ENCODE measurements at regions not wholly inside any gene's neighbourhood (a gene's known extent, or its start where the extent isn't known, plus 50 kb on each side); places are given as distances from the start of the nearest gene placed in this dataset.
"Not testable (repeated sequence)": the region's sequence is repeated elsewhere in the genome, so short reads cannot be mapped to it uniquely, and the experiment has no call there.

DNA sequence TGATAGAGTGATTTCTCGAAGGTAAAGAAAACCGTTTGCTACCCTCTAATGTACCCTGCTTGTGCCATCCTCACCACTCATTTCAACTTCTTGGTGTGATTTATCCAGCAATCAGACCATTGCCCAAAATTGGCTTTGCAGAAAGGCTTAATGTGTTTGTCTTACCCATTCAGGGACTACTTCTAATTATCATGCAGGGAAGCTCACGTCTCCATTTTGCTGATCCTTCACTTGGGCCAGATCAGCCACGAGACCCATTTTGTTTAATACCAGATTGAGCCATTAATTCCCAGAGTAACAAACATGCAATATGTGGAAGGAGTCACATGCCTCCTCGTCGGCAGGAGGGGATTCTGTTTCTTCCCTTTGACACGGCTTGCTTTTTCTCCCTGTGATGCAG is 51.1 kb upstream of the CRY1 start:
- DNase-seq (ENCODE audit: low read depth), result no peak

- DNase-seq (ENCODE audit: low read depth), result no peak
These were observed 51.6 kb upstream of the CRY1 start for GRCh38 chr12:107144990-107145389.

DNA sequence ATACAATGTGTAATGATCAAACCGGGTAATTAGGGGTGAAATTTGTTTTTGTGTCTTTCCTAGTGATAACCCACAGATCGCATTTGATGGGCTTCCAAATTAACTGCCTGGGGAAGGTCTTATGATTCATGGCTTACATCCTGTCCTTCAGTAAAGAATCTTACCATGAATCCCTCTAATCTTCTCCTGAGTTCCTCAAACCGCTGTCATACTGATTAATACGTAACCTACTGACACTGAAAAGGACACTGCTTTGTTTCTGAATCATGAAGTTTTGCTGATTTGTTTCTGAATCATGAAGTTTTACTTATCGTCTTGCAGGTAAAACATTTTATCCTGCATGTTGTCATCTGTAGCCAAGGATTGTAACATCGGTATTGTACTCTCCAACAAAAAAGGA is 52.0 kb upstream of the CRY1 start:
- DNase-seq (ENCODE audit: low read depth), result no peak

GRCh38 chr12:107148107-107148506 is 54.8 kb upstream of the CRY1 start:
- no peak for DNase-seq (ENCODE audit: low read depth)

GRCh38 chr12:107152315-107152714 is 59.0 kb upstream of the CRY1 start:
- no peak for DNase-seq (ENCODE audit: low read depth)

- no peak for DNase-seq (ENCODE audit: low read depth)
These were observed 66.1 kb upstream of the CRY1 start for GRCh38 chr12:107159384-107159900.

GRCh38 chr12:107163413-107163812 is 70.1 kb upstream of the CRY1 start:
- DNase-seq (ENCODE audit: low read depth), result no peak

DNA sequence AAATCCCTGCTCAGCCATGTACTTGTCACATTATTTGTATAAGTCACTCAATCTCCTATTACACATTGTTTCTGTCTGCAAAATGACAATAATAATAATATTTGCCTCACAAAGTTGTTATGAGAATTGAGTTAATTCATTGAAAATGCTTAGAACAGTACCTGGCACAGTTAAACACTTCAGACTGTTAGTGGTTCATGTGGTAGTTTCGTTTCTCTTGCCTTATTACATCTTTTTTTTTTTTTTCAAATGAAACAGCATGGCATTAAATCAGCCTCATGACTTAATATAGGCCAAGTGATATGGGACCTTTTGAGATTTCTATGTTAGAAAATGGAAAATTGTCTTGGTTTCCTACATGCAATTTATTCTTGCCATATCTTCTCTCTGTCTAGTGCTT is 71.0 kb upstream of the CRY1 start:
- no peak for DNase-seq (ENCODE audit: low read depth)

DNA sequence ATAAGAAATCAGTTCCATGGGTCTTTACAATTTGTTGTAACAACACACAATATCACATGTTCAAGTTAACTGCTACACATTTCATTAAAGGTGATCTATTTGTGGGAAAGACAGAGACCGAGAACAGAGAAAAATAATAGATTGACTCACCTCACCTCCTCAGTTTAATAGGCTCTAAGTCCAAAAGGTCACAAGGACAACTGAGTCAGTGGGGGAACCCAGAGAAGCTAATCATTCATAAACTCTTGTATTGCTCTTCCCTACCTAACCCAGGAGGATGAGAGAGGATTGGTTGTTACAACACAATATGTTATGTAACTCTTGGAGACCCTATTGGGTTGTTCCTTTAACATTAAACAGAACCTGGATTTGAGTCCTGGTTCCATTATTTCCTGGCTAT is 72.2 kb upstream of the CRY1 start:
- no peak for DNase-seq (ENCODE audit: low read depth)

DNA sequence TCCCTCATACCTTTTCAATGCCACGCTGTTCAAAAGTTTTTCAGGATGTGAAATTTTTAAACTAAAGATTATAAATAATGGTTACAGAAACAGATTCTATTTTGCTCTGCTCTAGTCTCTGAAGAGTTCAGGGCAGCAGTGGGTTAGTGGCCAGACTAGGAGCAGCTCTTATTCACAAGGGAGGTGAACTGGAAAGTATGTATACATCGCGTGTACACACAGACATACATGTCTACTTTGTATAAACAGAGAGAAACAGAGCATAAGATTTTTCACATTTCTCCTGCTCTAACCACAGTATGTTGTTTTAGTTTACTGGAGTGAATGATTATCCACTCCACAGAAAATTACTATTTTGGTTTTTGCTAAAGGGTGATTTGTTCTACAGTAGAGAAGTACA is 74.4 kb upstream of the CRY1 start:
- DNase-seq (ENCODE audit: low read depth), result no peak

- DNase-seq (ENCODE audit: low read depth), result no peak
These were observed 75.9 kb upstream of the CRY1 start for GRCh38 chr12:107169200-107169599.

DNA sequence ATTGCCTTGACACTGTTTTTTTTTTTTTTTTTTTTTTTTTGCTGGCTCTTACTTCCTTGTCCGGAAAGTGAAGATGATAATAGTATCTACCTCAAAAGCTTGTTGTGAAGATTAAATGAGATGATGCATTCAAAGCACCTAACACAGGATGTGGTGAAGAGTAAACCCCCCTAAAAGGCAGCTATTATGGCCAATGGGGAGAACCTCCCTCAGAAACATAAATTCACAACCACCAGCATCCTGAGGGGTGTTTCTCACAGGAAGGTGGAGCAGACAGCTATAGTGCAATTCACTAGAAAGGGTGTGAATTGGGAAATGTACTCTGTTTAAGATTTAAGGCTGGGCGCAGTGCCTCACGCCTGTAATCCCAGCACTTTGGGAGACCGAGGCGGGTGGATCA is 85.4 kb upstream of the CRY1 start:
- no peak for DNase-seq (ENCODE audit: low read depth)

DNA sequence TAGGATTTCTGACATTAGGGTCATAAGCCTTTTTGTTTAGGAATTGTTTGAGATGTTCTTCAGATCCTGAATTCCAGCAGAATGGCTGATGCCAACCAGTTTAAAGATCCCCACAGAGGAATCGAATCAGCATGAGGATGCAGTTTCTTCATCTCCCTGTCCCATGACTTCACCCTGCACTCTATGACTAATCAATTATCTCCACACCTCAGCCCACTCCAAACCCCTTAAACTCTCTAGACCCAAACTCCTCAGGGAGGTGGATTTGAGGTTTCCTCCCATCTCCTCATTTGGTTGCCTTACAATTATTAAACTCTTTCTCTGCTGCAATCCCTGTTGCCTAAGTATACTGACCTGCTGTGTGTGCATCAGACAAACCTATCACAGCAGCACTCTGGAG is 86.5 kb upstream of the CRY1 start:
- no peak for DNase-seq (ENCODE audit: low read depth)

GRCh38 chr12:107180272-107180671 is 86.9 kb upstream of the CRY1 start:
- no peak for DNase-seq (ENCODE audit: low read depth)

DNA sequence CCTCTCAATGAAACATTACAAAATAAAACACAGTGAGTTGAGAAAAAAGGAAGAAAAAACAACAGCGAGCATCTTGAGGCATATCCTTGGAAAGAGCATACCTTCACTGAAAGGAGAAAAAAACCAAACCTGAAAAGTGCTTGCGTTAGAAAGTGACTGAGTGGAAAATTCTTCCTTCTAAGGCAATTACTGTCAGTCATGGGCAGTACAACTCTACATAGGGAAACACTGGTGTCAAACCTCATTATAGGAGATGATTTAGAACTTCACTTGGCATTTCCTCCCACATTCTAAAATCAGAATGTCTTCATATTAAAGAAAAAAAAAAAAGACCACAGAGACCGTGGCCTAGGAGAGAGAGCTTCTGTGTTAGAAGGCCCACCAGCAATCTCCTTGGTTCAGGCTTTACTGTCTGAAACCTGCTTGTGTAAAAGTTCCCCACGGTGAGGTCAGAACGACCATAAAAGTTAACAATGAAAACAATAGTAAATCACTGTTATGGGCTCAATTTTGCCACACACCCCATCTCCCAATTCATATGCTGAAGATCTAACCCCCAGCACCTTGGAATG is 91.1 kb upstream of the CRY1 start:
- DNase-seq (ENCODE audit: low read depth), result no peak

GRCh38 chr12:107196681-107197080 is 103.3 kb upstream of the CRY1 start:
- DNase-seq (ENCODE audit: low read depth), result no peak

- no peak for DNase-seq (ENCODE audit: low read depth)
These were observed 107.0 kb upstream of the CRY1 start for GRCh38 chr12:107200394-107200793.

DNA sequence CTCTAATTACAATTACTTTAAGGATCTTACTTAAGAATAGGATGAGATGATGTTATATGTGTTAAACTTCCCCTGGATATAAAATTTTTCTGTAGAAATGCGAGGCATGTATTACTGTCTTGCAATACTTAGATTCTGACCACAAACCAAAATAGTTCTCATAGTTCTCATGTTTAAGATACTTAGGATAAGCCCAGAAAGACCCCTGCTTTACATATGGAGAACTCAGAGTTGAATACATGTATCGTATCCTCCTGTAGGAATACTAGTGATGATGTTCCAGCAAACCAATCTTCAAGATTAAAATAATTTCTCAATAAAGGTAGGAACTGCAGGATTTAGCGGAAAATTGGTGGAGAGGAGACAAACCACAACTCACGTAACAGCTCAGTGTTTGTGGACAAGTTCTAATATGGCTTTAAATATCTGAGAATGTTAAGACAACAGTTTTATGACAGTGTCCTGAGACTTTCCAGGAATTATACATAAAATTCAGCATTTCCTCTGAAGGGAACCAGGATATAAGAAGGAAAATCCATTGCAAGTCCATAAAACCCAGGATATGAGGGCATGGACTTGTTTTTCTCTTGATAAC is 114.7 kb upstream of the CRY1 start:
- DNase-seq (ENCODE audit: low read depth), result no peak

- DNase-seq (ENCODE audit: low read depth), result not testable (repeated sequence)
These were observed 116.4 kb upstream of the CRY1 start for GRCh38 chr12:107209700-107210099.

- DNase-seq (ENCODE audit: low read depth), result not testable (repeated sequence)
These were observed 121.0 kb upstream of the CRY1 start for GRCh38 chr12:107214373-107214773.

DNA sequence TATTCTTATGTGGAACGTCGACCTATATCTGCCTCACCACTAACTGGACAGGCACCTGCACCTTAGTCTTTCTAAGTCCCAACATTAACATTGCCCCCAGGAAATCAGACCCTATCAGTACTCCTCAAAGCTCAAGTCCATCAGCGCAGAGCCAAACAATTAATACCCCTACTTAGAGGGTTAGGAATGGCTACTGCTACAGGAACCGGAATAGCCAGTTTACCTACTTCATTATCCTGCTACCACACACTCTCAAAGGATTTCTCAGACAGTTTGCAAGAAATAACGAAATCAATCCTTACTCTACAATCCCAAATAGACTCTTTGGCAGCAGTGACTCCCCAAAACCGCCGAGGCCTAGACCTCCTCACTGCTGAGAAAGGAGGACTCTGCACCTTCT is 123.1 kb upstream of the CRY1 start:
- DNase-seq (ENCODE audit: low read depth), result not testable (repeated sequence)

- no peak for DNase-seq (ENCODE audit: low read depth)
These were observed 126.0 kb upstream of the CRY1 start for GRCh38 chr12:107219301-107219700.

DNA sequence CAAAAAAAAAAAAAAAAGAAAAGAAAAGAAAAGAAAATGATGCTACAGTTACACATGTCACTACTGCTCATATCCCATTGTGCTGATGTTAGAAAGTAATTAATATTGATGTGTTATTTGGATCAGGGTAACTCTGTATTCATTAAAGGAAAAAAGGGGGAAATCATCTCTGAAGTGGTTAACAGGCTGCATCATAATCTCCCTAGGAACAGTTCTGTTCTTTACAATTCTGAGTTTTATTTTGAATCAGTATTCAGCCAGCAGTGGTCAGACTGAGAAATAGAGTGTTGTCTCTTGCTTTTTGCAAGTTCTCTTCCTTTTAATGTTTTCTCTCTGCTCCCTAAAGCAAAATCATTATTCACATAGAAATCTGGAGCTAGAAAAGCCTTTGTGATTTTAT is 128.6 kb upstream of the CRY1 start:
- DNase-seq (ENCODE audit: low read depth), result no peak

DNA sequence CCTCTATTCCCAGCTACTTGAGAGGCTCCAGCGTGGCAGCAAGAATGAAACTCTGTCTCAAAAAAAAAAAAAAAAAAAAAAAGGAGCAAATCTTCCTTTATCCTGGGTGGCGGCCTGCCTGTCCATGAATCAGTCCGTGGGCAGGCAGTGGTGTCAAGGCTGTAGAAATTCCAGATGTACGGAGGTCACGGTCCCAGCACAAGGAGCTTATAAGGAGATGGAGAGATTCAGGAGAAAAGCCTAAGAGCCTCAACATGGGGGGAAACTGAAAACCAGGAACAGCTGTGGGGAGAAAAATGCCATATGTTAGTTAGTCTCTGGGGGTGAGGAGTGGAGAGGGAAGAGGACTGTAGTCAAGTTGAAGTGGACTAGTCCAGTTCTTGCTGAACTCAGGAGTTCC is 130.5 kb upstream of the CRY1 start:
- no peak for DNase-seq (ENCODE audit: low read depth)
